Activated effector memory CD4-positive, alpha-beta T cell treated with anti-CD3 and anti-CD28 coated beads, Interleukin-2, amount 50 U/mL, for 16 hours (primary cell): ENCODE measurements at regions not wholly inside any gene's neighbourhood (a gene's known extent, or its start where the extent isn't known, plus 50 kb on each side); places are given as distances from the start of the nearest gene placed in this dataset.

Source experiments
- DNase-seq: peaks from one replicate; pipeline ENCODE4 v3.0.0-alpha.2; 2020

DNA sequence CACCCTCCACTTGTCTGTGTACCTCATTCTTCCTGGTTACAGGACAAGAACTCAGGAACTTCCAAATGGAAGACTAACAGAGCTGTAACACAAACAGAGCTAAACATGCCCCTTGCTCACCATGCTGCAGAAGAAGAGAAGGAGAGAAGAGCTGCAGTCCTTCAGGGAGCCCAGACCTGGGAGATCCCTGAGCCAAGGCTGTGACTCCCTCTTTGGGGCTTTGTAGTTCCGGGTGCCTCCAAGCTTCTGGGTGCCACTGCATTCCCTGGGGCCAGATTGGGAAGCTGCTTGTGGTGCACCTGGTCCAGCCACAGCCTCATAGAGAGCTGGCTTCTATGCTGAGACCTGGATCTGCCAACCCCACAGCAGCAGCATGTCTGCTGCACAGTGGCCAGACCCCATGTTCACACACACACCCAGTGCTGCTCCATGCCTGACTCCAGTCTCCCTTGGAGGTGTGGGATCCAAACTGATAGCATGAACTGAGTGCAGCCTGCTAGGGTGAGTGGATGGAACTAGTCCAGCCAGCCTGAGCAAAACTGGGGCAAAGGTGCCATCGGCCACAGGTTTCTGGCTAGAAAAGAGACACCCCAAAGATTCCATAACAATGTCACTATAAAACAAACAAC lies 263.0 kb upstream of the NRIP1 start:
- DNase-seq: no peak

DNA sequence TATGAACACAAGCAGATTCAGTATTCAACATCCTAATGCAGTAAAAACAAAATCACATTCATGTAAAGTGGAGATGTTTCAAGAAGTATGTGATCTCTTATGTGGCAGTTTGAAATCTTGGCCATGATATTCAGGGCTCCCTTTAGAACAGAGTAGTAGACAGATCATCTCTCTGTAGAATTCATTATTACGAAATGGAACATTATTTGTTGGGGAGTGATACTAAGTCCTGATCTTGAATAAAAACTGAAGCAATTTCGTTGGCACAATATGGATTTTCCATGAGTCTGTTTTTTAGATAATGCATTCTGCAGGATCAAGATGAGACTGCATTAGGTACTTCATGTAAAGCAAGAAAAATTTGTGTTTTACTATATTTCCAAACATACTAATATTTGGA lies 264.4 kb upstream of the NRIP1 start:
- DNase-seq: no peak

DNA sequence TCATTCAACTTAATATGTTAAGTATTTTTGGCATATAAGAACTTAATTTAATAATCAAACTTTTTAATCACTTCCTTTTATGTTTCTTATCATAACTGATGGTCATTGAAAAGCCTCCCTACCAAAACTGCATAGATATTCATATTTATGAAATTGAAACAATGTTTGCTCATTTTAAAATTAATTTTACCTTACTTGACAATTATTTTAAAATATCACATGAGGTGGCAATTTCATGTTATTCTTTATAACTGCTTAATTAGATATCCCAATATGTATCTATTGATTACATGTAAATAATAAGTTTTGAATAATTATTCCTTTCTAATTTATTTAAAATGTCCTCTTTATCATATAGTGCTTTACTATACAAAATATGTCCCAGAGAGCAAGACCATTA lies 266.1 kb upstream of the NRIP1 start:
- DNase-seq: no peak

DNA sequence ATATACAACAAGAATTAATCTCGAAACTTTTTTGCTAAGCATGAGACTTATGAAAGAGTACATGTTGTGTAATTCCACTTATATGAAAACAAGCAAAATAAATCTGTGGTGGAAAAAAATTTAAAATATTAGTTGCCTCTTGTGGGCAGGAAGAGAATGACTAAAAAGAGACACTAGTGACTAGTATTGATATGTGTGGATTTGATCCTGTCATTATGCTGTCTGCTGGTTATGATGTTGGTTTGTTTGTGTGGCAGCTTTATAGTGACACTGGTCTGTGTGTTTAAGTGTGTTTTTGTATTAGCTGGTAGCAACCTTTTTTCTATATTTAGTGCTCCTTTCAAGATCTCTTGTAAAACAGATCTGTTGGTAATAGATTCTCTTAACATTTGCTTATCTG lies 267.8 kb upstream of the NRIP1 start:
- DNase-seq: no peak

DNA sequence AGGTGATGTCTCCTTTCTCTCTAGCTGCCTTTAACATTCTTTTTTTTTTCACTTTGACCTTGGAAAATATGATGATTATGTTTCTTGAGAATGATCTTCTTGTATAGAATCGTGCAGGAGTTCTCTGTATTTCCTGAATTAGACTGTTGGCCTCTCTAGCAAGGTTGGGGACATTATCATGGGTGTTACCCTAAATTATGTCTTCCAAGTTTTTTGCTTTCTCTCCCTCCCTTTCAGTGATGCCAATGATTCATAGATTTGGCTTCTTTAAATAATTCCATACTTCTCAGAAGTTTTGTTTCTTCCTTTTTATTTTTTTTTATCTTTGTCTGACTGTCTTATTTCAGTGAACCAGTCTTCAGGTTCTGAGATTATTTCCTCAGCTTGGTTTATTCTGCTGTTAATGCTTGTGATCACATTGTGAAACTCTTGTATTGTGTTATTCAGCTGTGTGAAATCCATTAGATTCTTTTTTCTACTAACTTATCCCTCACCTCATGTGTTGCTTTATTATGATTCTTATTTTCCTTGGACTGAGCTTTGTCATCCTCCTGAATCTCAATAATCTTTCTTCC lies 268.4 kb upstream of the NRIP1 start:
- DNase-seq: no peak

DNA sequence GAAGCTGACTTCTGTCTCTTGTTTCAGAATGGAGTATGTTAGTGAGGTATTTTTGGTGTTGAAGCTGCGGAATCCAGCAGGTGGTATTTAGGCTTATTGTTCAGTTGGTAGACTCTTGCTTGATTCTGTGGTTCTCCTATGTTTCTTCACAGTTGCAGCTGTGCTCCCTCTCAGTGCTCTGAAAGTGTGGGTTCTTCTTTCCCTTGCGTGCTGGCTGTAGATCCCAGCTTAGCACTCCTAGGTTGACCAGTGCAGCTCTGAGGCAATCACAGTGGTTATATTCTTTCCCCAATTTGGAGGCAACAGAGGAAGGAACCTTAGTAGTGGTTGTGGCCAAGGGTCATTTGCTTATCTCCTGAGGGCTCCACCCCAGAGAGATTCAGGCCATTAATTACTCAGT lies 269.2 kb upstream of the NRIP1 start:
- DNase-seq: no peak

DNA sequence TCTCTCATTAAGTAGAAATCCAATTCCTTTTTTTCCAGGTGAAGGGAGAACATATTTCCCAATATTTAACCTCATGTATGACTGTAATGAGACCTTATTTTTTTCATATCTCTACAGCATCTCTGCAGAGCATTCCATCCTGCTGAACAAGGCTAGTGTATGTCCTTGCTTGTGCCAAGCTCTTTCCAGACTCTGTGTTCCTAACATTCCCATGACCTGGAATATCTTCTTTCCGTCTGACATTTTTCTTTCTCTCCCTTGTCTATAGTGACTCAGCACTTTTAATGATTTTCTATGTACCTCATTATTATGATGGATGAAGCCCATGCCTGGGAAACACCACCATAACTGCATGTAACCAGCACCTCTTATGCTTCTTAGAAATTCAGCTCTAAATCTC lies 278.3 kb upstream of the NRIP1 start:
- DNase-seq: no peak

DNA sequence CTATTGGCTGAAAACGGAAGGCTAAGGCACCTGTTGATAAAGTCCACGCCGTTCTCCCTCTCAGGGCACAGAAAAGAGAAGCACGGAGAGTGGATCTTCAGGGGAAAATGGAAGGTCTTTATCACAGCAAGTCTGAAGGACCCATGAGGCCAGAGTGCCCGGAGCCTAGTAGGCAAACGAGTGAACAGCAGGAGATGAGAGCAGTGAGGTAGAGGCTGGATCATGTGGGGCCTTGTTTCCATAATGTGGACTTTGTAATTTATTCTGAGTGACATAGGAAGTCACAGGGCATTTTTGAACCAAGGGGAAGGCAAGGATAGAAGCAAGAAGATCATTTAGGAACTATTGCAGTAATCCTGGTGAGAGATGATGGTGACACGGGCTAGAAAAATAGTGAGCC lies 287.2 kb upstream of the NRIP1 start:
- DNase-seq: no peak

DNA sequence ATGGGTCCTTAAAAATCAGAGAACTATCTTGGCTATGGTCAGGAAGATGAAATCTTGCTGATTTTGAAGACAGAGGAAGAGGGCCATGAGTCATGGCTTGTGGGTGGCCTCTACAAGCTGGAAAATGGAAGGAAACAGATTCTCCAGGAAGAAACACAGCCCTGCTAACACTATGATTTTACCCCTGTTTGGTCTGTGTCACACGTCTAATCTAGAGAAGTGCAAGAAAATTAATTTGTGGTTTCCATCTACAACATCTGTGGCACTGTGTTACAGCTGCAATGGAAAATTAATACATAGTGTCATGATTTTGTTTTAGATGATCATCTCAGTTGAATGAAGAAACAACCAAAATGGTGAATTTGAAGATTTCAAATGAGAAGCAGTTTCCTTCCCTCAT lies 288.7 kb upstream of the NRIP1 start:
- DNase-seq: no peak

DNA sequence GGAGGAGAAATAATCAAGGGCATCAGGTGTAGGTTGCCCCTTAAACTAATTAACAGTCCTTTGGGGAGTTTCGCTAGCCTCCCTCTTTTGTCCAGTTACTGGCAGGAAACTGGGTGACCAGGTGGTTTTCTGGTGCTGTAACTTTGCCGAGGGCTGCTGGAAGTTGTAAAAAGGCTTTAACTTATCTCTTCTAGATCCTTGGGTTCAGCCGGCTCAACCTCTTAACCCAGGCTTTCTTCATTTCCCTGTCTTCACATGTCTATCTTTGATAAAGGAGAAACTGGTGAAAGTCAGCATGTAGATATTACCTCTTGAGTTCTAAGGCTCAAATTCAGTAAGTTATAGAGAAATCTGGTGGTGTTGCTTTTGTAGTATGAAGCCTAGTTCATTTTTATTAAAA lies 289.7 kb upstream of the NRIP1 start:
- DNase-seq: no peak

DNA sequence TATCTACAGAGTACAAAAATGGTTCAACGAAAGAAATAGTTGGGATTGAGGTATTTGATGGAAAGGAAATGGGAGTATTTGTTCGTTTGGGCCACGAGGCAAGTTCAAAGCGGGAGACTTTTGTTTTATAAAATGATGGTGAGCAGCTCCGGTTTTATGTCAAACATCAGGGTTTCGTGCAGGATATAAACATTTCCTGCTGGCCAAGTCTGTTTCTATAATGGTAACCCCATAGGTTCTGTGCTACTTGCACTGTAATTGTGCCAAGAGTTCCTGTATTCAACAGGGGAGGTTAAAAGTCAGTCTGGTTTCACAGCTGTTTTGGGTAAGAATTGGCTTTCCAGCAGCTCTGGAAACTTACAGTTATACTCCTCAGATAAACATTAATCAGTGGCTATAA lies 290.3 kb upstream of the NRIP1 start:
- no peak for DNase-seq

DNA sequence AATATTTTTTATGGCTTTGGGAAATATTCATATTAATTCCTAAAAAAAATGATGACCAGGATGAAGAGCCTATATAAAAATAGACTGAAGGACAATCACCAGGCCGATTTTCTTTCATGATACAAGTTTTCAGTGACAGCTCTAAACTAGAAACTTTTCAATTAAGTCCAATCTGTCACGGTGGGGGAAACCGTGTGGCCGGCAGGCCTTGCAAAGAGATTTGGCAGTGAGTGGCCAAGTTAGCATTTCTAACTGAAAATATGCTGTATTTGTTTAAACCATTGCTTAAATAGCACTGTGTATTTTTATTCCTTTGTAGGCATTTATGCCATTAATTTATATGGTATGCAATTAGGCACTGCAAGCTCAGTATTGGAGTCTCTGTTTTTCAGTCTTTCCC lies 294.5 kb upstream of the NRIP1 start:
- no peak for DNase-seq

DNA sequence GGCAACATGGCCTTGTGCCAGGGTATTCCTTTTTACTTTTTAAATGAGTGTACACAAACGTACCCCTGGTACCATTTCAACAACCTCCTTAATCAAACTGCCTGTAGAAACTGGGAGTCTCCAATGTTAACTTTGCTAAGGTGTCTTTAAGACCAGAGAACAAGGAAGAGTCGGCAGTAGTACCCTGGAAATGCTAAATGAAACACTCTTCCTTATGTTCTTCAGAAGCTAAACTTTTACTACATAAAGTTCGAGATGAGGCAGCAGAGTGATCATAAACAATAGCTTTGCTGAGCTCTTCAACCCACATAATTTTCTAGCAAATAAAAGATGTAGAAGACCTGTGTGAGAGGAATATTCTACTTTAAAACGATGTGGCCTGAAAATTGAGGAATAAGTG lies 297.7 kb upstream of the NRIP1 start:
- DNase-seq: no peak

DNA sequence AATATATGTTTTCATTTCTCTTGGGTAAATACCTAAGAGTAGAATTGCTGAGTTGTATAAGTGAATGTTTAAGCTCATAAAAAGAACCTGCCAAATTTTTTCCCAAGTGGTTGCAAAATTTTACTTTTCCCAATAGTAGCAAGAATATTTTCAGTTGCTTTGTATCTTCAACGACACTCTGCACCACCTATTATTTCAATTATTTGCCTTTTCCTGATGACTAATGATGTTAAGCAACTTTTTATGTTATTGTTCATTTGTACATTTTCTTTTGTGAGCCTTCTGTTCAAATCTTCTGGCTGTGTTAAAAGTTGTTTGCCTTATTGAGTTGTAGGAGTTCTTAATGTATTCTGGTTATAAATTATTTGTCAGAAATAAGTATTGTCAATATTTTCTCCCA lies 299.1 kb upstream of the NRIP1 start:
- DNase-seq: no peak

DNA sequence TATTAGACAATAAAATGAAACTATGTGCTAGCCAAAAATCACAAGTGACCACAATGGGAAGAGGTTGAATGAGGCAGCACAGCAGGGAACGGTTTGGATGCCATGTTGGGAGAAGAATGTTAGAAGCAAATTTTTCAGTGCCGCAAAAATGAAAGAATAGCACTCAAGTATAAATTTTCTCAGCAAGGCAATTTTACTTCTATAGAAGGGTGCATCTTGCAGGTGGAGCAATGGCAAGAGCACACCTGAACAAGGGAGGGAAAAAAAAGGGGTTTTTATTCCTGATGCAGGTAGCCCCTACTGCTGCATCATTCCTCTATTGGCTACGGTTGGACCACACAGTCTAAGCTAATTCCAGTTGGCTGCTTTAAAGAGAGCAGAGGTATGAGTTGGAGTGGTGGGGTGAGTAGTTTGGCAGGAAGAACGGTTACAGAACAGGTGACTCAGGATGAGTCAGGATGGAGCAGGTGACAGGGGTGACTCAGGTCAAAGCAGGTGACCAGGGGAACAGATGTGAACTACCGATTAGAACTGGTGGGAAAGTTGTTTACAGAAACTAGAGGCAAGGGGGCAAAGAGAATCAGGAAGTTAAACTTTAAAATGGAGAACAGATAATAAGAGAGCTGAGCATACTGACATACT lies 301.1 kb upstream of the NRIP1 start:
- no peak for DNase-seq

DNA sequence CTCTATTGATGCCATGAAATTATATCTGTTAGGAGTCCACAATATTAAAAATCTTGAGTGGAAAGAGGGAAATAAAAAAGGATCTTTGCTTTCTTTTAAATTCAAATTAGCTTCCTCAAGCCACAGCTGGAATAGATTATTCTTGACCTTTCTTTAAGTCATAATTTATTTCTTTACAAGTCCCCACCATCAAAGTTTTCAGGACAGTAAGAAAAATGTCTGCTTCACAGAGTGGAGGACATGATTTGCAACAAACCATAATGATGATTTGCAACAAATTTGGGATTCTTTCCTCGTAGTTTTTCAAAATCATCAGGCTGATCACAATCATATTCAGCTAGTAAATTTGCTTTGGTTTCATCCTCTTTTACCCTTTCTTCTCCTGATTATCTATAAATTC lies 301.8 kb upstream of the NRIP1 start:
- no peak for DNase-seq

DNA sequence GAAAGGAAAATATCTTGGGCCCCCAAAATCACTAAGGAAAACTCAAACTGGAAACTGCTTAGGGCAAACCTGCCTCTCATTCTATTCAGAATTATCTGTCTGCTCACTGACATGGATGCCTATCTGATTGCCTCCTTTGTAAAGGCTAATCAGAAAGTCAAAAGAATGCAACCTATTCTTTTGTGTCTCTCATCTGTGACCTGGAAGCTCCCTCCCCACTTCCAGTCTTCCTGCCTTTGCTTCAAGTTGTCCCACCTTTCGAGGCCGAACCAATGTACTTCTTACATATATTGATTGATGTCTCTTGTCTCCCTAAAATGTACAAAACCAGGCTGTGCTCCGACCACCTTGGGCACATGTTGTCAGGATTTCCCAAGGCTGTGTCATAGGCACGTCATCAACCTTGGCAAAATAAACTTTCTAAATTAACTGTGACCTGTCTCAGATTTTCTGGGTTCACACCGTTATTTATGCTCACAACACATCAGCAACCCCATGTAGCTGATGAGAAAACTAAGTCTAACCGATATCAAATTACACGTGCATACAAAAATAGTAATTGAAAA lies 302.3 kb upstream of the NRIP1 start:
- no peak for DNase-seq

DNA sequence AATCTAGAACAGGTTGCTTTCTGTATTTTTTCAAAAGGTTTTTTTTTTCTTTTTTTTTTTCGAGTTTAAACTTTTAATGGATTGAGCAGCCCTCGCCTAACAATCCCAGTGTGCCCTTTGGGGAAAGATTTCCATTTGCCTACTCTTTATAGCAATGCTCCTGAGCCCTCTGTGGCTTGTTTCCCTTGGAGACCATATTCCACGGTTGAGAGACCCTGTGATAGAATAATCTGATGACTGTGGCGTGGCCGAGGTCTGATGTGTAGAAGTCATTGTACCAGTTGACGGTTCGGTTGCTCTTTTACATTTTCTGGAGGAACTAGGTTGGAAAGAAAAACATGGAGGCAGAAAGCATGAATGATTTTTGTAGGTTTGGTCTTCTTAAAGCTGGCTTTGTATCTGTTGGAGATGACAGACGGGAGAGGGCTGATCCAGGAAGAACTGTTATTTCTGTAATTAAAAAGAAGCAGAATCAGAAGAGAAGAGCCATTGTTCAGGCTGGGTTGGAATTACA lies 305.7 kb upstream of the NRIP1 start:
- DNase-seq: no peak

DNA sequence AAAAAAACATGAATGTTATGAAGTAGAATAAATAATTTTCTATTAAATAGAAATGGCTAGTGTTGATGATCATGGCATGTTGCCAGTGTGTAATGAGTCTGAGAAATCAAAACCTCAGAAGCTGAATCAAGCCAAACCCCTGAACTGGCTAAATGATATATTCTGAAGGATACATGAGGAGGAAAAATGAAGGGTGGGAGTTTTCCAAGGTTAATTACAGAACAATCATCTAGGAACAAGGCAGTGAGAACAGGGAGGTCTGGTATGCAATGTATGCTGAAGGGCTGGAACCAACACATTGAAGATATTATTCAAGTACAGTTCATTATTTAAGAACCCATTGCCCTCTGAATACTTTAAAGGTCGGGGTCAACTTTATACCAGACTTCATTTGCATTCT lies 309.1 kb upstream of the NRIP1 start:
- no peak for DNase-seq

DNA sequence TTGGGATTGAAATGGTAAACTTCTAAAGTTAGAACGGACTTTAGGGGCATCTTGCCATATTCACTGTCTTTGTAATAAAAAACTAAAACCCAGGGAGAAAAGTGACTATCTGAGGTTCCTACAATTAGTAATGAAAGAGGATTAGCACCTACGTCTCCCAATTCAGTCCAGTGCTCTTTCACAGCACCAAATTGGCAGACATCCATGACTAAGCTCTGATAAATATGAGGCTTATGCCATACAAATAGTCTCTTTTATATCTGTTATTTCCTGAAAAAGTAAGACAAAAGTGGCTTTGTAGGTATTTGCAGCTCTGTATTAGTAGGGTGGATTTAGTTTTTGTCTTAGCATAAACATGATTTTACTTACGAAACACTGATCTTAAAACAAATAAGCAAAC lies 315.0 kb upstream of the NRIP1 start:
- no peak for DNase-seq

DNA sequence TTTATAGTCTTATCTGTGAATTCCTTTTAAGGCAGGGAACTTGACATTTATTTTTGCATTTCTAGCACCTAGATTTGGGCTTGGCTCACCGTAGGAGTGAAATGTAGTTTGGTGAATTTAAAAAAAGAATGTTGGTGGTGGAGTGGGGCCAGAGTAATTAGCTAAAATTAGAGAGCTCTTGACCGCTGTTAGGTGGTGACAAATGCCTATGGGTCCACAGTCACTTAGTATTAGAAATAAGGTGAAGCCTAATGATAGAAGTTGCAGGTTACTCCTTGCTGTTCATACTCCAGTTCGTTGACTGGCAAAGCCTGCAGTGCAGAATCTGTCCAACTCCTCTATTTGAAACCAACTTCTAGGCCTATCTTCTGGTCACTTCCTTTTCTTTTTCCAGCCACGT lies 318.8 kb upstream of the NRIP1 start:
- DNase-seq: no peak

DNA sequence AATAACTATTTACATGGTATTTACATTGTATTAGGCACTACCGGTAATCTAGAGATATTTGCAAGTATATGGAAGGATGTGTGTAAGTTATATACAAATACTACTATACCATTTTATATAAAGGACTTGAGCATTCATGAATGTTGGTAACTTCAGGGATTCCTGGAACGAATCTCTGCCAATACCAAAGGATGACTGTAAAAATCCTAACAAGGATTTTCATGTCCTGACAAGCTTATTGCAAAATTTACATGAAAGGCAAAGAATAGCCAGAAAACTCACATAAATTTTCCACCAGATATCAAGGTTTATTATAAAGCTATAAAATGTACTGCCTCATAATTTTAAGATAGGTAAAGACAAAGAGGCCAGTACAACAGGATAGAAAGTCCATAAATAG lies 325.2 kb upstream of the NRIP1 start:
- no peak for DNase-seq

DNA sequence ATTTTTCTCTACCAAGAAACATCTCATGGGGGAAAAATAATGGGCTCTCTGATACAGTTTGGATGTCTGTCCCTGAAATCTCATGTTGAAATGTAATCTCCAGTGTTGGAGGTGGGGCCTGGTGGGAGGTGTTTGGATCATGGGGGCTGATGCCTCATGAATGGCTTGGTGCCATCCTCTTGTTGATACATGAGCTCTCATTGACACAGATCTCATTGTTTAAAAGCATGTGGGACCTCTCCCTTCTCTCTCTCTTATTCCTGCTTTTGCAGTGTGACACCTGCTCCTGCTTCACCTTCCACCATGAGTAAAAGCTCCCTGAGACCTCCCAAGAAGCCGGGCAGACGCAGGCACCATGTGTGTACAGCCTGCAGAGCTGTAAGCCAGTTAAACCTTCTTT lies 332.5 kb upstream of the NRIP1 start:
- DNase-seq: no peak

DNA sequence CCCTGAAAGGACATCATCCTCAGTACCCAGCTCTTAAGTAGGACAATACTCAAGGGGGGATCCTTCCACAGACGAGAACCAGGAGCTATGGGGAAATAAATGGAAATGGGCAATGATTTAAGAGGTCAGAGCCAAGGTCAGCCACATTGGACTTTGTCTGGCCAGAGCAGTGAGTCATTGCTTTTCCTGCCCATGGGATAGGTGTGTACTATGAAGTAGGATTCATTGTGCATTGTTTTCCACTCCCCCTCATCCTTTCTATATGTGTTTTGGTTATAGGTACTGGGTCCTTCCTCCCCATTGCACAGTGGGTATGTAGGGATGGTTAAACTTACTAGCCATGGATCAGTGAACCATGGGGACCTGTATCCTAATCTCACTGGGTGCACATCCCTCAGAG lies 328.9 kb upstream of the USP25 start:
- DNase-seq: no peak

DNA sequence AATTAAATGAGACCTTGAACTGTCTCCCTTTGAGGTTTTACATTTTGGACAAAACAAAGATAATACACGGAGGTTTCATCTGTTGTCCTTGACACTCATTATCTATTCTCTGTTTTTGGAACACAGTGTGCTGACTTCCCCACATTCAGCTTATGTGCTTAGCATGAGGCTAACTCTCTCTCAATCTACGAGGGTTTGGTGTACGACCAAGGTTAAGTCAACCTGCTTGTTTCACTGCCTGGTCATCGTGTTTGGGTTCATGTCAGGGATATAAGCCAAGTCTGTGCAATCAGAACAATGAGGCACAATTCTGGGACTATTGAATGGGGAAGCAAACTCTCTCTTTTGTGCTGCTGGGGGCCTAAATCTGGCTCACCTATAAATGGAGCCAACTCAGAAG lies 328.5 kb upstream of the USP25 start:
- DNase-seq: no peak
